GM19099 (cell line): ENCODE measurements at regions not wholly inside any gene's neighbourhood (a gene's known extent, or its start where the extent isn't known, plus 50 kb on each side); places are given as distances from the start of the nearest gene placed in this dataset.

ENCODE experiments used
- POLR2A ChIP-seq: IDR thresholded peaks from 3 replicates; pipeline ENCODE4 v1.6.1; 2011; ENCODE audit warnings: low read depth; ENCODE audit not compliant: insufficient read length; ENCODE audit errors: extremely low read depth

DNA sequence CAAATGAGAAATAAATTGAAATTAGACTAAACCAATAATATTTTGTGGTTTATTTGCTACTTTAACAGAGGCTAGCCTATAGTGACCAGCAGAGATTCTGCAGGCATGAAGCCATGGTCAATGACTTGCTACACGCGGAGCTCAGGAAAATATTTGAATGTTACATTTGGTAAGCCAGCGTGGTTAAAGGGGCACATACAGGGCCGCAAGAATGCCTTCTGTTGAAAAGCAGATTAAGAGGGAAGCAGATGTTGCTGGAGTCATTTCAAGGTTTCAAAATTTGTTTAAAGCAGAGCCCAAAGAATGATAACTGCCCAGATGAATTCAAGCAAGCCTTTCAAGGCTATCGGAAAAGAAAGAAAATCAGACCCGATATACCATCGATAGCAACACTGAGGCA is 294.3 kb upstream of the MAN1A1 start:
- no peak for TF ChIP-seq POLR2A

GRCh38 chr6:119637768-119638167 is 288.2 kb upstream of the MAN1A1 start:
- no peak for TF ChIP-seq POLR2A

DNA sequence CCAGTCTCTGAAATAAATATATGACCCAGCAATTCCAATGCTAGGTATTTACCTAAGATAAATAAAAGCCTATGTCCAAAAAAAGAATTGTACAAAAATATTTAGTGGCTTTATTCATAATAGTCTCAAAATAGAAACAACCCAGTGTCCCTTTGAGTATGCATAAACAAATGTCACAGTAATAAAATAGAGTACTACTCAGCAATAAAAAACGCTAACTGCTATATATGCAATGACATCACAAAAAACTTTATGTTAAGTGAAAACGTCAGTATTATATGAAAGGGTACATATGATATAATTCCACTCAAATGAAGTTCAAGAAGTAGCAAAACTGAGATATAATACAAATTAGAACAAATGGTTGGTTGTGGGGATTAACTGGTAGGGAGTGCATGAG is 286.5 kb upstream of the MAN1A1 start:
- no peak for TF ChIP-seq POLR2A

DNA sequence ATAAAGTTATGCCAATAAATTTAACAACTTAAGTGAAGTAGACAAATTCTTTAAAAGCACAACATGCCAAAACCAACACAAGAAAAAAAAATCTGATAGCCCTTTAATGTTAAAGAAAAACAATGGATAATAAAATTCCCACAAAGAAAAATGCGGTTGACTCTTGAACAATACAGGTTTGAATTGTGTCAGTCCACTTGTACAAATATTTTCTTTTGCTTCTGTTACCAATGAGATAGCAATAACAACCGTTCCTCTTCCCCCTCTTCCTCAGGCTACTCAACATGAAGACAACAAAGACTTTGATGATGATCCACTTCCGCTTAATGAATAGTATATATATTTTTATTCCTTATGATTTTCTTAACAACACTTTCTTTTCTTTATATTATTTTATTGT is 283.9 kb upstream of the MAN1A1 start:
- no peak for TF ChIP-seq POLR2A

DNA sequence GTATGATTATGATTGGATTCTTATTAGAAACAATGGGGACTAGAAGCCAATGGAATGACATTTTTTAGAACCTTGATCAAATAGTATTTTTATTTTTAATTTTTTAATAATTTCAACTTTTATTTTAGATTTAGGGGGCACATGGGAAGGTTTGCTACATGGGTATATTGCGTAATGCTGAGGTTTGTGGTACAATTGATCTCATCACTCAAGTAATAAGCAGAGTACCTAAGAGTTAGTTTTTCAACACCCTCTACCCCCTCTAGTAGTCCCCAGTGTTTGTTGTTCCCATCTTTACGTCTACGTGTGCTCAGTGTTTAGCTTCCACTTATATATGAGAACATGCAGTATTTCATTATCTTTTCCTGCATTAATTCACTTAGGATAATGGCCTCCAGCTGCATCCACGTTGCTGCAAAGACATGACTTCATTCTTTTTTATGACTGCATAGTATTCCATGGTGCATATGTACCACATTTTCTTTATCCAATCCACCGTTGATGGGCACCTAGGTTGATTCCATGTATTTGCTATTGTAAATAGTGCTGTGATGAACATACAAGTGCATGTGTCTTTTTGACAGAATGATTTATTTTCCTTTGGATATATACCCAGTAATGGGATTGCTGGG is 281.1 kb upstream of the MAN1A1 start:
- TF ChIP-seq POLR2A, result no peak

- TF ChIP-seq POLR2A, result no peak
Observed at GRCh38 chr6:119628691-119629594, 279.4 kb upstream of the MAN1A1 start.

DNA sequence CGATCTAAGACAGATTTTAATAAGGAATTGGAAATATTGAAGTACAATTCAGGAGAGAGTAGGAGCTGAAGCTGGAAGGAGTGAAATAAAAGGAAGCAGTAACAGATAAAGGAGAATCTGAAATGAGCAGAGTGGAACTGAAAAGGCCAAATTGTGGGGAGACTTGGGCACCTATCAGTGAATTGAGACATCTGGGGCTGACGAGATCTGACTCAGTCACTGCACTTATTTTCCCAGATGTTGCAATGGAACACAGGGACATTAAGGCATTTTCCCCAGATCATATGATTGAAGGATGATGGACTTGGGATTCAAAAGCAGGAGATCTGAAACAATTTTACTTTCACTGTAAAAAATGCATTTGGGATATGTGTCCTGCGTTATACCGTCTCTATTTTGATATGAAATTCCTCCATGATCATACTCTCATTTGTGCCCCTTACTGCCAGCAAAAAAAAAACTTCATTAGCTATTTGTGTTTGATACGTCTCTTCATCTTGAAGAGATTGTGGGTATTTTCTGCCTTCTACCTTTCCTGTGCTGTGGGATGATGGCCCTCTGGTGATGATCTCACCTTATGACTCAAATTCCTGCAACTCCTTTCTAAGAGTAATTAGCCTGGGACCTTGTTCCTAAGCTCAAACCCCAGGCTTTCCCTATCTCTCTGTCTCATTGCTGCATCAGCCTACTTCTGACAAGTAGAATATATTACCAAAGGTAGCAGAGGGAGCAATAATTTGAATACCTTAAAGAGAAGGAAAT is 278.5 kb upstream of the MAN1A1 start:
- no peak for TF ChIP-seq POLR2A

GRCh38 chr6:119626884-119627619 is 277.5 kb upstream of the MAN1A1 start:
- no peak for TF ChIP-seq POLR2A

GRCh38 chr6:119620846-119621555 is 271.4 kb upstream of the MAN1A1 start:
- TF ChIP-seq POLR2A, result no peak

- TF ChIP-seq POLR2A, result no peak
Observed at GRCh38 chr6:119614138-119614537, 264.6 kb upstream of the MAN1A1 start.

DNA sequence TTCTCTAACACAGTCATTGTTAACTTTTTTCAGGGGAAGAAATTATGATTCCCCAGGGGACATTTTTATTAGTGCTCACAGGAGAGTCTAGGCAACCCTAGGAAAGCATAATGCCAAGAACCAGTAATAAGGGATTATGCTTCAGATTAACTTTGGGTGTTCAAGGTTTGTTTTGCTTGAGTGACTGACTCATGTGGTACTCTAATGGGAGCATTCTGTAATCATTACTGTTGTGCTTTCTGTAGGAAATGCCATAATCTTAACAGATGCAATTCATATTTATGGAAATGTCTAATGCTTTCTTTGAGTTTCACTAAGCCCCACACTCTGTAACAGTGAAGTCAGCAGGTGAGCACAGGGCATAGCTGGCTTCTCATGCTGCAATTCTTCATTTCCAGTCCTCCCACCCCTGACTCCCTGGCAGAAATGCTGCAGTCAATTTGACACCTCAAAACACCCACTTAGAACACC is 263.4 kb upstream of the MAN1A1 start:
- no peak for TF ChIP-seq POLR2A

DNA sequence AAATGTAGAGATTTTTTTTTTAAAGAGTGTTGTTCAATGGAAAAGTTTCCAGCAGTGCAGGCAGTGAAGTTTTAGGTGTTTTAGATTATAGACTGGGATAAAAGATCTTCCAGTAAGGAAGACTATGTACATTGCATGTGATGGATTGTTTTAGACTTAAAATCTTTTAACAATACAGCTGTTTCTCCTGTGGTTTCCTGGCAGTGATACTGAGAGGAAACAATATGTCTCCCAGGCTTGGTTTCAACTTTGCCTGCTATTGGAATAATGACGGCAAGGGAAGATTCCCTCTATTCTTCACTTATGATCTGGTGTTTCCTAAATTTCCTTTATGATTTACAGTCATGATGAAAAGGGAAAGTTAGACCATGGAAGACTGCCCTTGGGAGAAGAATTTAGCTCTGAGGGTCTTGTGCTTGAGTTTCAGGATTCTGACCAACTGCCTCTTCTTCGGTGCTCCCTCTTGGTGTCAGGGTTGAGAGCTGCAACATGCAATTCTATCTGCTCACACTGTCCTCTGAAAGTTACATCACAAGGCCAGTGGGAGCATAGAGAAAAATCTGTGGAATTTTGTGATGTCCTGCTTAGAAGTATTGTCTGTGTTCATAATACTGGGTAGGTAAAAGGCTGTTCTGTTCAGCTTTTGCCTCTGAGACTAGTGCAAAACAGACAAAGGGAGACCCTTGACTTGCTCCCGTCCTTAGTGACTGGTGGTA is 262.8 kb upstream of the MAN1A1 start:
- TF ChIP-seq POLR2A, result no peak

DNA sequence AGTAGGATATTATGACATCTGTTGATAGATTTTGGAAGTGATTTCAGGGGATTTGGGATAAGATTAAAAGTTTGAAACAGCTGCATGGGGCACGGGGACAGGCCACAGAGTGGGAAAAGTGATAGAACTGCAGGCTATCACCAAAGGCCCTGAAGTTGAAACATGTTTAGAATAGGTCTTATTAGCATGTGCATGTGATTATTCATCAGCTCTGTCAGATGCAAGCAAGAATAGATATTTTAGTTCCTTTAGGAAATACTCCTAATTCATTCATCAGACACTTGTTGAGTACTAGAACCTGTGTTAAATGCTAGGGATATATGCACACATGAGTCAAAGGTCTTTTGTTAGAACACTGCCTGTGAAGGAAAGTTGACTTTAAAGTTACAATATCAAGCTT is 261.2 kb upstream of the MAN1A1 start:
- no peak for TF ChIP-seq POLR2A

- TF ChIP-seq POLR2A, result no peak
Observed at GRCh38 chr6:119610265-119610664, 260.7 kb upstream of the MAN1A1 start.
